CD4-positive, alpha-beta T cell treated with Interleukin-2 at 100 ng/mL for 4 hours (primary cell): ENCODE measurements at regions not wholly inside any gene's neighbourhood (a gene's known extent, or its start where the extent isn't known, plus 50 kb on each side); places are given as distances from the start of the nearest gene placed in this dataset.

Experiments used
- DNase-seq: peaks from one replicate; pipeline ENCODE4 v3.0.0-alpha.2; 2020; ENCODE audit warnings: low spot score

DNA sequence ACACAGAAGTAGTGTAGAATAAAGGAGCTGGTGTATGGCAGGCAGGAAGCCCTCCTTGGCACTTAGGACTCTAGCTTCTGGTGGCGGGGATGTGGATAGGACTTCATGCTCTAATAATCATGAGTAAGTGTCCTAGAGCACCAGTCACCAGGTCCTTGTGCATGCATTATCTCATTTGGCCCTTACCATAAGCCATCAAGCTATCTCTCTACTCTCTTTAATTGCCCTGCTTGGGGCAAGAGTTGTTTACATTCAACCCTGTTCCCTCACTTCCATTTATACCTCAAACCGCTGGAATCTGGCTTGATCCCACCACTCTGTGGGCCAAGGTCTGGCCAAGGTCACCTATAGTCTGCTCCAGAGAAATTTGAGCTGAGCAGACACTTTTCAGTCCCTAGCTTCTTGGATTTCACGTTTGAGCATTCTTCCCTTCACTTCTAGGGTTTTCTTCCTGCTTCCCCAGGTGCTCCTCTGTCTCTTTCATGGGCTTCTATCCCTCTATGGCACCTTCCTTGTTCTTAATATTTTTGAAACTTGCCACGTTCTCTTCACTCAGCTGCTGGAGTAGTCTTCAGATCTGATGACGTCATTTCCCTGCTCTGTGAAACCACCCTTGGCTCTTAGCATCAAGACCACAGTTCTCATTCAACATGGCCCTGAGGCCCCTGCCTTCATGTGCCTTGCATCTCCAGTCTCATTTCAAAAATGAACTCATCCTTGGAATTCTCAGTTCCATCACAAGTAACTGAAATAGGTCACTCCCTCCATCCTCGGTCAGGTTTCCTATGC, 94.9 kb upstream of the GATA6 start:
- no peak for DNase-seq

DNA sequence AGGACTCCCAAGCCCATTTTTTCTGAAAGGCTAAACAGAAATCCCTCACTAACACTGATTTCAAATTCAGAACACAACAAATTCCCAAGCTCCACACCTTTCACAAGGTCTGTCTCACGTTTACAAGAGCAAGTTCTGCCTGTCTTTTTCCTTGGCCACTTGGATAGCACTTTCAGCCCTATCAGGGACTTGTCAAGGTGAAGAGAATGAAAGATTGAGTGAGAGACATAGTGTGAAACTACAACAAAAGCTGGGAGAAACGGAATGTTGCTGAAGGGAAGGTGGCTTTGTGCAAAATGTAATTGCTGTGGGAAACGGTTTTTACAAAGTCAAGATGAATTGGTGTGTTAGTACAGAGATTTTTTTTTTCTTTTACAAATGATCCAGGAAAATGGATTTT, 89.4 kb upstream of the GATA6 start:
- no peak for DNase-seq

DNA sequence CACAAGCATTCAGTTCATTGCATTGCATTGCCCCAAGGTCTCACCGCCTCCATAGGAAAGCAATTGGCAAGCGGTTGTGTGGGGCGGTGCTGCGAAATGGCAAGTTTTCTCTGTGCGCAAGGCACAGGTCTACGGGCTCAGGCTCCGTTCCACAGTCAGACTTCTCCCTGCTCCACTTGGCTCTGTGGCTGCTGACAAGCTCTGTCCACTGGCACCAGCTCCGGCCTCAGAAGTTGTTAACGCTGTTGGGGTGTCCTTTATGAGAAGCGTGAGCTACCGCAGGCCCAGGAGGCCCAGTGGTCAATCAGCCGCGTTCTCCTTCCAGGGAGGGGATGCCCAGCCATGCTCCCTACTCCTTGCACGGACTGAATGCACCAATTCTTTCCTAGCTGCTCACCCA, 87.0 kb upstream of the GATA6 start:
- no peak for DNase-seq

DNA sequence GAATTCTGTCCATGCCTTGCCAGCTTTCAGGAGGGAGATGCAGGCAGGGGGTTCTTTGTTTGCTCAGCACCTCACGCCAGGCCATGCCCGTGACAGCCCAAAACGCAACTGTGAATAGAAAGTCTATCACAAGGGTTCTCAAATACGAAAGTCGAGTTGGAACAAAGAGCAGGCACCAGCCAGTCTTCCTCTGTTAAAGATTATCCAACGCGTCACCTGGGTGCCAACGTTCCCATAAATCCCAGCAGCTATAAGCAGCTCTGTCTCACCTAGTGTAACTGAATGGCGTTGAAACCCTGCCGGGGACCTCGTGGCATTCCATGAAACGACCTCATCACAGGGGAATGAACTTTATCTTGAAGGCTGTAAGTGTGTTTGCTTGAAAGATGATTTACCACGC, 84.8 kb upstream of the GATA6 start:
- DNase-seq: no peak

DNA sequence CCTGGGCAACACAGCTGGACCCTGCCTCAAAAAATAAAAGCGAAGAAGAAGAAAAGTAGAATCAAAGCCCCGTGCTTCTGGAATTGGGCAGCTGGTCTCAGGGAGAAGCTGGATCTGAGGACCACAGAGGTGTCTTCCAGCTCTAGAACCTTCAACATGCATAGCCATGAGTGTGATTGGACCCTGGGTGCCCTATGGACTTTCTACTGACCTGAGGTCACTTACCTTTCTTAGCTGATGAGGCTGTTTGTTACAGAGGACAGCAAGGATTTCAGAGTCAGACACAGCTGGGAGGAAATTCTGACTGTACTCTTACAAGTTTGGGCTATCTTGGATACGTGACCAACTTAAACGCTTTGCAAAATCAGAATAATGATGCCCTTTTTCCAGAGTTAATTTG, 82.4 kb upstream of the GATA6 start:
- no peak for DNase-seq

DNA sequence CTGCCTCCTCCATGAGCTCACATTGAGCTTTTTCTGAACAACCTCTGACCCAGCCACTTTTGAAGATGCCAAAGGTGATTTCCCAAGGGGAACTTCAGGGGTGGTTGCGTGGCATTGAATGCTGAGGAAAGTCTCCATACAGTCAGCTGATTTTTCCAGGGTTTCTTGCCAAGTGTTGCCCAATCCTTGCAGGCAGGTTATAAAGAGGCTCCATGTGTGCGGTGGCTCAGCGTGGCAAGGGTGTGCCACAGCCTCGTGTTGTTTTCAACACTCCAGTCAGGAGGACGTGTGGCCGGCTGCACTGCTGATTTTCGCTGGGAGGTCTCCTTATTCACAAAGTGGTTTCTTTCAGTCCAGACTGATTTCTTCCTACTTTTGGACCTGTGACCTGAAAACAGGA, 81.4 kb upstream of the GATA6 start:
- no peak for DNase-seq

DNA sequence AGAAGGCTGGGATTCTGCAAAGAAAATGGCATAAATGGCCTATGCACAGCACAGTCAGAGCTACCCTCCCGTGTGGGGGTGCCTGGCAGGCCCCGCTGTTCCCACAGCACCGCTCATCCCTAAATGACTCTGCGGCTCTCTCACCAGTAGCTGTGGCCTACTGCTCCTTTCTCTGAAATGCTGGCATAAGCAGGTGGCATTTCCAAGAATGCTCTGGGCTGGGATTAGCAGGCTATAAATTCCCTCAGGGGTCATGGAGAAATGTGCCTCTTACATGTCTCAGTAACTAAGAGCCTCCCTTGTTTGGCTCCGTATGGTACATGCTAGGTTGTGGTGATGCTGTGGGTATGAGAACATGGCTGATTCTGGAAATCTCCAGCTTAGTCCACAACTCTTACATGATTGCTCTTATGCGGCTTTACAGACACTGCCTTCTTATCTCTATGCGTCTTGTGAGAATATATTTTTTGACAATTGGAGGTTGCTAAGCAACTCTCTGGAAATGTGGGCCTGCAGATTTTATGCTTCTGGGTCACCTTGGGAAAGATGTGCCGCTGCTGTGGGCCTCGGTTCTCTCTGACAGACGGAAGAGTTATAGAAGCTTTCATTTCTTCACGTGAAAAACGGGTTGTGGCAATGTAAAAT, 80.3 kb upstream of the GATA6 start:
- no peak for DNase-seq

DNA sequence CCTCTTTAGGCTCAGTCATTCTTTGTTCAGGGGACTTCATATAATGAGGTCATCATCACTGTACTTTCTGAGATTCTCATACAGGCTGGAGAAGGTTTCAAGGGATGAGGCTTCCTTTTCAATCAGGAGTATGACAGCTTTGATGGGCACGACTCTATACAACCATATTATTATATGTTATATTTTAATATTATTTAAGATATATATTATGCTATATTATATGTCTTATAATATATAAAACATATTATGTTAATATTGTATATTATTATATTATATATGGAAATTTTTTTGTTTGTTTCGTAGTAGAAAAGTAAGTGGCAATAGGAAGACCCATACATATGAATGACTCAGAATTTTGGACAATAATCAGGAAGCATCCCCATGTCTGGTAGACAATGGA, 78.0 kb upstream of the GATA6 start:
- no peak for DNase-seq

DNA sequence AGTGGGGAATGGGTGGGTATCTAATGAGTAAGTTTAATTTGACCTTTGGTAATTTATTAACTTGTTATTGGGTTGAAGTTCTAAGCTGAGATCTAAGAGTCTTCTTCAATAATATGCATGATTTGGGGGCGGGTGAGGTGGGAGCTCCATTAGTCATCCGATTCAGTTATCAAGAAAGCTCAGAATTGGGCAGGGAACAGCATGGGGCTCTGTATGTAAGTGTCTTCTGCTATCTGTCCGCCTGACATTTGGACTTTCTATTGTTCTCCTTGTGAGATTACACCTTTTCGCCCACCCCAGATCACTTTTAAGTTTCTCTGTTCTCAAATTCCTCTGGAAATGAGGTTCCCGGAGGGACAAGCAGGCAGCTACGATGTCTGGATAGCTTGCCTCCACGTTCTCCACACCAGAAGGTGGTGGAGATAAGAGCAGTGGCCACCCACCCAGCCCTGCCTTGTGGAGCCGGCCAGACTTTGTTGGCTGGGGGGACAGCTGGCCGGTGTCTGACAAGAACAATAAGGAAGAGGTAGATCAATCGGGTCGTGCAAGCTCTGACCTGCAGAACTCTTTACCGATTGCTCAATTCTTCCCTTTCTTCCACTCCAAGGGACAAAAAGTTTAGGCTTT, 75.5 kb upstream of the GATA6 start:
- DNase-seq: no peak

DNA sequence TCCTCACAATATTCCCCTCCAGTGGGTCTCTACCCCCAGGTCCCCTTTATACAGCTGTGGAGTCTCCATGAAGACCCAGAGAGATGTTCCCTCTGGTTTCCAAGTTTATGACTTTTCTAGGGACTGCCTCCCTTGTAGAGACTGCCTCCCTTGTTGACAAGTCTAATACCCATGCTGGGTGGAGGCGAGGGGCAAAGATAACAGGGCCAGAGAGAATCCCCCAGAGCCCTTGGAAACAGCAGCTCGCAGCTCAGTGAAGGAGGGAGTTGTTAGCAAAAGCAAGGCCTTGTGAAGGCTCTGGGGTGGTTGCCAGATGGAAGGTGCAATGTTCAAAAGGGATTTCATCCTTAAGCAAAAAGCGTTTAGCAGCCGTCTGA, 75.0 kb upstream of the GATA6 start:
- no peak for DNase-seq

DNA sequence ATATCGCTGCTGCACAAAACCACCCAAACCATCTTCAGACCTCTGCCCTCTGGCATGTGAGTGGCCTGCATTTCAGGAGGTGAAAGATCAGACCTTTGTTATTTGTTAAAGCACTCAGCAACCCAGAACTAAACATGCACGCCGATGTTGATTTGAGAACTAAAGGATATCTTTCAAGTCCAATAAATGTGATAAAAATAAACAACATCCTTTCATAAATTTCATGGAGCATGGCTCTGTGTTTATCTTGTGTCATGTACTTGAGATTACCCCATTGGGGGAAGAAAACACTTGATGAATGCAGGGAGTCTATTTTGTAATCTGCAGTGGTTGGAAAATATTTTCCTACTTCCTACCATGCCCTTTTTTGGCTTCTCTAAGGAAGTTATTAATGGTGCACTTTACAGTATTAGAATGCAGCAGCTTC, 70.8 kb upstream of the GATA6 start:
- no peak for DNase-seq

DNA sequence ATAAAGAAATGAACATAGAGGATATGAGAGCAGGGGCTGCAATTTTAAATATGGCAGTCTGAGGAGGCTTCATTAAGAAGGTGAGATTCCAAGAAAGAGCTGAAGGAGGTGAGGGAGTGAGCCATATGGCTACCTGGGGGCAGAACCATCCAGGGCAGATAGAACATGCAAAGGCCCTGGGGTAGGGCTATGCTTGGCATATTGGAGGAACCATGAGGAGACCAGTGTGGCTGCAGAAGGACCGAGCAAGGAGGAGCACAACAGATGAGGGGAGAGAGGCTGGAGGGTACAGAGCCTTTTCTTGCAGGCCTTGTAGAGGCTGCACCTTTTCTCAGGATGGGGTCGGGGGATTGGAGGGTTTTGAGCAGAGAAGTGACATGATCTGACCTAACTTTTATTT, 69.5 kb upstream of the GATA6 start:
- no peak for DNase-seq

DNA sequence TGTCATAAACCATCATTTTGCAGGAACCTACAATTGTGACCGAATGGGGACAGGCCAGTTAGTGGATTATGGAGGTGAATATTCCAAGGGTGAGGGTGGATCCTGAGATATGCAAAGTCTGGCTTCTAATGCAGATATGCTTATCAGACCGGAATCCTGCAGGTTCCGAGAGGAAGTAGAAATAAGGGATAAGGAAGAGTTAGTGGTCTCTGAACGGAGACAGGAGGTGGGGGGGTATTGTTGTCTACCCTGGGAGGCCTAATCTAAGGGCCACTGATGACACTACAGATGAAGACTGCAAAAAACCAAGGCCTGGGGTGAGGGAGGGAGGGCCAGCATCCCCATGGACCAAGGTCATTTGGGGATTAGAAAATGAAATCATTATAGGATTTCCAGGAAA, 67.7 kb upstream of the GATA6 start:
- no peak for DNase-seq

DNA sequence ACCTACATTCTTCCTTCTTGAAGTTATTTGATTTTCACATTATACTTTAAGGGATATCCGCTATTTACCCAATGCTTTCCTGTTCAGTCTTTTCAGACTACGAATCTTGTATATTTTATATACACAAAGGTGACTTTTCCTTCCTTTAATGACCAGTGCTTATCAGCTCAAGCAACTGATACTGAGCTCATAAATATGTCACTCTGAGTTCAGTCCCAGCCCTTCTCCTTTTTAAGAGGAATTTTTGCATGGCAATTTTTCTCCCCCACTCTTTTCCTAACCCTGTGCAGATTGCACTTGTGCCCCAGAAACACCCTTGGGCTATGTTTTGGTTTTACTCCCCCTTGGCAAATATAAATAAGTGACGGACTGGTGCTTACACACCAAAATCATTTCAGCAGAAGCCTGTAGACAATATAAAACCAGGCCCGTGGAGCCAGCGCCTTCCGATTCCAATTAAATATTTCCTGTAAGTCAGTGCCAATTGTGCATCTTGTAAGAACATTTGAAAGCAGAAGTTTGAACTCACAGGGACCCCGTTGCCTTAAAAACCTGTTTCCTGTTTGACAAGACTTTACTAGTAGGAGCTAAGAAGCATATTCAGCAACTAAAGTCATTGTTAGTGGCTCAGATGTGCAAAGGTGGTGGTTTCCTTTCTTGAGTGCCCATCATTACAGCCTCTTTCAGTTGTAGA, 66.3 kb upstream of the GATA6 start:
- DNase-seq: no peak

DNA sequence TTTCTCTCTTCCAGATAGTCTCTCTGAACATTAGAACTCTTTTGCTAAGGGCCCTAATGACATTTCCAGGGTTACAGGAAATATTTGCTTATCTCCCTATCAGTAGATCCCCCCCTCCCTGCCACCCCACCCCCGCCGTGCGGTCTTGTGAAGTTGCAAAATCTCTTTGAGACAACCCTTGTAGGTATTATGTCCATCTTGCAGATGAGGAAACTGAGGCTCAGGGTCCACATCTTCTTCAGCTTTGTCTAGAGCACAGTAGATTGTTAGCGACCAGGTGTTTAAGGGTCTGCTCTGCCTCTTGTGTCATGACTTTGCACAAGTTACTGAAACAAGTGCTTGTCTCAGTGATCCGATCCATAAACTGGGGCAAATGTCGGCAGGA, 65.8 kb upstream of the GATA6 start:
- no peak for DNase-seq

DNA sequence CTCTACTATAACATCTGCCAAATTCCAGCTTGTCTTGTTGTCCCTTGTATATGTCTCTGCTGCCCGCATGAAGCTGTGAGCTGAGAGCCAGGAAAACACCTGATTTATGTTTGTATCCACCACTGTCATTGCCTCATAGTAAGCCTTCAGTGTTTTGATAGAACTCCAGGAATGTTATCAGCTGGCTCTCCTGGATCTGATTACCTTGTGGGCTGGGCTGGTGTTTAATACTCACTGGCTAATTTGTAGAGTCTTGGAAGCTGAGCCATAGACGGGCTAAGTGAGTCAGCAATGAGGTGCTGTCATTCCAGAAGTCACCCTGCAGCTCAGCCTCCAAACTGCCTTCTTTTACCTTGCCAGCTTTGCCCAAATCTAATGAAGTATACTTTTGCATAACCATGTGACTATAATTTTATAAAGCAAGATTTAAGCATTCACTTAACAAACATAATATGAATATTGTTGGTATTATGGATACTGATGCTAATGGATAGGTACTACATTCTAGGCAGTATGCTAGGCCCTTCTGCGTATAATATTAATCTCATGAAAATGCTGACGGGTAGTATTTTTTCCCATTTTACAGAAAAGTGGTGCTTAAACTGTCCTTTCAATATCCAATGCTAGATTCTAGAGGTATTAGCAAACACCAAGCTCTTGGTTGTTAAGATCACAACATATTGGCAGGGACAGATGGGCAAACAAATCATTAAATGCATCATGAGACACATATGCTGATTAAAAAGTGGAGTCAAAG, 62.7 kb upstream of the GATA6 start:
- no peak for DNase-seq

DNA sequence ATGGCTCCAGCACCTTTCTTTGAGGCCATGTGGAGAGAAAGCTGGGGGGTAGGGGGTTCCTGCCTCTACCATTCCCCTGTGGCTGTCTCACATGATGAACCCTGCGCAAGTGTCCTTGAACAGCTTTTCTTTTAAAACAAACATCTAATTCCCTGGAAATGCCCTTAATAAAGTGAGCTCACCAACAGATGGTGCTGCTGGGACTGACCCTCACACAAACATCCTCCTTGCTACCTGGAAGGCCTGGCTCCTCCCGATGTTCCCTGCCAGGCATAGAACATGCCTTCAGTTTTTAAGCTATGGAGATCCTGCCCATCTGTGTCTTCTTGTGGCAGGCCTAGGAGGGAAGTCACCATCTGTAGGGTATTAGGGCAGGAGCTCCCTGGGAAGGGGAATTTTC, 60.7 kb upstream of the GATA6 start:
- no peak for DNase-seq

DNA sequence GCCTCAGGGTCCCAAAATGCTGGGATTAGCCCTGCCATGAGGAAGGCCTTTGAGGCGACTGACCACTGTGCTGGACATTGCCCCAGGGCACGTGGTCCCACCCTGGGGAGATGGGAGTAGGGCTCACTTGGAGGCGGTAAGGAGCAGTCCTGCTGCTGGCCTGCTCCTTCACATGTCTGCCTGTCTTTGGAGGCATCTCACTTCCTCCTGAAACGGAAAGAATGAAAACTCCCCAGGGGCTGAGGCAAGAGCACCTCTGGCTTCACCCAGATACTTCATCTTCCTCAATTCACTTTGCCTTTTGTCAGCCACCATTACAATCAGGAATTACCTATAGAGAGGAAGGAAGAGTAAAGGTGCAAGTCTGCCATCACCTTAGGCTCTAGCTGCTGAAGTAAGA, 59.9 kb upstream of the GATA6 start:
- no peak for DNase-seq

DNA sequence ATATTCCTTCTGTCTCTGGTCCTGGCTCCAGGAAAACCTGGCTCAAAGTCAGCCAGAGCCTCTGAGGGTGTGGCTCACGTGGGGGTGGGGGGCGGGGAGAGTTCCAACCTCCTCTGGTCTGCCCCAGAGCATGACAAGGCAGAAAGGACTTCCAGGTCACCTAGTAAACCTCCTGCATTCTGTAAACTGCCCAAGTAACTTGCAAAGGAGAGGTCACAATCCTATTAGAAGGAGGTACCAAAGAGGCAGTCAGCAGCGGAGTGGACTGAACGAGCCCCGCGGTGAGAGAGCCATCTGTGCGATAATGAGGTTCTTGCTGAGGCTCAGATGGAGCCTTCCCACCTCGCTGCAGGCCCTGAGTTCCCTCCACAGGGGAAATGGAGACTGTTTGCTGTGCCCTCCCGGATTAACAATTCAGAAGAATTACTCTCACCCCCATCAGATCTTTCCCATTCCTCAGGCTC, 58.9 kb upstream of the GATA6 start:
- no peak for DNase-seq

DNA sequence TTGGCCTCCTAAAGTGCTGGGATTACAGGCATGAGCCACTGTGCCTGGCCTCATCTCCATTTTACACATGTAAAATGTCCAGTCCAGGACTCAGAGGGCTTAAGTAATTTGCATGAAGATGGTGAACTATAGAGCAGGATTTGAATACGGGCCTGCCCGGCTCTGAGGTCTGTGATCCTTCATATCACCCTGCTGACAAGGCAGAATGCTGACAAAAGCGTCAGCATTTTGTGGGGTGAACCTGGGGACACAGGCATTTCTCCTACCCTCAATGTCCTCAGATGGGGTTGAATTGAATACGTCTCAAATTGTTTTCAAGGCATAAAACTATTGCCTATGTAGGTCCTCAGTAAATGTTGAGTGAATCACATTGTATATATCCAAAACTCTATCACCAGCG, 57.2 kb upstream of the GATA6 start:
- no peak for DNase-seq

DNA sequence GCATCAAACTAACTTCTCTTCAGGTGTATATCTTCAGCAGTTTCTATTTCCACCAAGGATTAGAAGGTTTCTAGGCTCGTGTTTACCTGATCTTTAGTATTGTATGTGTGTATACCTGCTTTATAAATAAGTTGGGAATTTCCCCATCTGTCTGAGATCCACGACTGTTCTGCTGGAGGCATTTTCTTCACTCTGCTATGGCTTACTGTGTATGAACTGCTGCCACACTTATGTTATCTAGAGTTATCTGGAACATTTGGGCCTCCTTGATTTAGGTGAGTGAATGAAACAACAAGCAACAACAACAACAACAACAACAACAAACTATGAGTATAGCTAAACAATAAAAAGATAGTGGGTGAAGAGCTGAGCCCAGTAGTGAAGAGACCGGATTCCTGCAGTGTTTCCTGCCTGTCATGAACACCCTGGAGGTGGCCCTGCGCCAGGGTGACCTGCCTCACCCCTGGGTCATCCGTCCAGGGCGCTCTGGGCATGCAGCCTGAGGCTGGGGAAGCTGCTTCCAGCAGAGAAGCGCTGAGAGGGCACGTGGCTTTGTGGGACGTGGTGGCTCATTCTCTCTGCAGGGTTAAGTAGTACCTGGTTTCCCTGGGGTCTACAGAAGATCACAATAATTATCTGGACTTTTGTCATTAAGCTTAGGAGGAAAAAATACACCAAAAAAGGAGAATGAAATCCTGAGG, 56.1 kb upstream of the GATA6 start:
- DNase-seq: no peak
